ENCODE measurements at regions not wholly inside any gene's neighbourhood (a gene's known extent, or its start where the extent isn't known, plus 50 kb on each side); places are given as distances from the start of the nearest gene placed in this dataset.

GRCh38 chr19:31803835-31804446 lies 454.7 kb upstream of the TSHZ3 start:
- TF ChIP-seq CEBPB (IDR thresholded peaks at IDR 0.05; ENCODE audit: low read depth, low read length), result 0 out of 2 replicates have a peak, but pooled peaks have one; percentile 1
- TF ChIP-seq, protein P1, sequence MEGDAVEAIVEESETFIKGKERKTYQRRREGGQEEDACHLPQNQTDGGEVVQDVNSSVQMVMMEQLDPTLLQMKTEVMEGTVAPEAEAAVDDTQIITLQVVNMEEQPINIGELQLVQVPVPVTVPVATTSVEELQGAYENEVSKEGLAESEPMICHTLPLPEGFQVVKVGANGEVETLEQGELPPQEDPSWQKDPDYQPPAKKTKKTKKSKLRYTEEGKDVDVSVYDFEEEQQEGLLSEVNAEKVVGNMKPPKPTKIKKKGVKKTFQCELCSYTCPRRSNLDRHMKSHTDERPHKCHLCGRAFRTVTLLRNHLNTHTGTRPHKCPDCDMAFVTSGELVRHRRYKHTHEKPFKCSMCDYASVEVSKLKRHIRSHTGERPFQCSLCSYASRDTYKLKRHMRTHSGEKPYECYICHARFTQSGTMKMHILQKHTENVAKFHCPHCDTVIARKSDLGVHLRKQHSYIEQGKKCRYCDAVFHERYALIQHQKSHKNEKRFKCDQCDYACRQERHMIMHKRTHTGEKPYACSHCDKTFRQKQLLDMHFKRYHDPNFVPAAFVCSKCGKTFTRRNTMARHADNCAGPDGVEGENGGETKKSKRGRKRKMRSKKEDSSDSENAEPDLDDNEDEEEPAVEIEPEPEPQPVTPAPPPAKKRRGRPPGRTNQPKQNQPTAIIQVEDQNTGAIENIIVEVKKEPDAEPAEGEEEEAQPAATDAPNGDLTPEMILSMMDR (conservative IDR thresholded peaks at IDR 0.05; ENCODE audit: low read depth, low read length), result no peak
- Histone ChIP-seq H4K91ac (ENCODE audit: insufficient read depth, low read depth, low read length) (no peak overlapping the region), H3K4ac (ENCODE audit: low read depth, low read length) (no peak overlapping the region), H3K27me3 (ENCODE audit: control insufficient read depth, insufficient read depth, low read length) (no peaks in the 10 kb centered on the region), H3K79me1 (ENCODE audit: low read depth in 1 of 2, low read length in 2 of 2) (no peaks in the 10 kb centered on the region), H3K9ac (ENCODE audit: low read depth, low read length) (no peak overlapping the region), H2BK15ac (ENCODE audit: low read depth, low read length) (no peak overlapping the region), H3K4me2 (ENCODE audit: low read depth, low read length) (no peak overlapping the region), H2BK5ac (ENCODE audit: low read depth, low read length, poor library complexity, severe bottlenecking) (no peak overlapping the region), H3K36me3 (ENCODE audit: control insufficient read depth, insufficient read depth, low read length) (no peaks in the 10 kb centered on the region), H3K56ac (ENCODE audit: extremely low read depth, insufficient read depth, low read length) (no peak overlapping the region), H3K14ac (replicated peaks; ENCODE audit: low read depth, low read length) (no peak overlapping the region), H2AFZ (replicated peaks; ENCODE audit: low read length, poor library complexity) (no peak overlapping the region), H3K27ac (ENCODE audit: insufficient read depth, low read length) (no peak overlapping the region), H3K18ac (ENCODE audit: low read depth, low read length) (no peak overlapping the region), H3K9me1 (ENCODE audit: insufficient read depth, low read length) (no peaks in the 10 kb centered on the region), H3K4me3 (ENCODE audit: insufficient read depth, low read depth, low read length) (no peak overlapping the region), H4K8ac (ENCODE audit: low read depth in 2 of 2, low read length in 2 of 2) (no peak overlapping the region), H3K23ac (ENCODE audit: low read depth, low read length) (no peak overlapping the region), H4K5ac (ENCODE audit: low read depth, low read length) (no peak overlapping the region), H2AK9ac (replicated peaks; ENCODE audit: low read depth, low read length, poor library complexity) (no peak overlapping the region), H2AK5ac (ENCODE audit: low read depth, low read length) (no peak overlapping the region), H4K20me1 (ENCODE audit: insufficient read depth, low read length) (no peaks in the 10 kb centered on the region), H3K9me3 (ENCODE audit: control insufficient read depth, insufficient read depth, low read length) (peaks cover 9% of the 10 kb centered on the region), H2BK120ac (ENCODE audit: low read depth, low read length) (no peak overlapping the region), H2BK20ac (ENCODE audit: low read depth, low read length) (no peak overlapping the region), H3K4me1 (ENCODE audit: control insufficient read depth, insufficient read depth, low read length) (no peaks in the 10 kb centered on the region)
- no TSS peak for BruUV-seq (replicated peaks)
- DNase-seq (no peak), ATAC-seq (ENCODE audit: low read depth) (no peak)
- CTCF ChIA-PET, result no interaction called here
- WGBS, 2 experiments (ENCODE audit: extremely low coverage in 2 of 2, insufficient read length in 1 of 2), result 83% methylated on average over 1 of the region's 6 CpGs; no CpG with 5 or more reads in 1 of the 2 experiments
- in situ Hi-C loops (cut with MboI; ENCODE audit: low sequenced_read_pairs), result no loop called here
- intact Hi-C loops (cut with micrococcal nuclease), result no loop called here
- POLR2A ChIA-PET (ENCODE audit: unreplicated experiment), result no interaction called here
- dilution Hi-C loops (cut with HindIII; ENCODE audit: low sequenced_read_pairs, unreplicated experiment), result no loop called here

Data from IMR-90 (cell line).